PC-3 (cell line): ENCODE measurements at regions not wholly inside any gene's neighbourhood (a gene's known extent, or its start where the extent isn't known, plus 50 kb on each side); places are given as distances from the start of the nearest gene placed in this dataset.

Experiments
- CTCF ChIP-seq: fragments of 300-600 bp; sonication (generic); conservative IDR thresholded peaks from 2 replicates; pipeline ENCODE4 v1.5.1; 2017; ENCODE audit warnings: antibody characterized with exemption, low read depth, mild to moderate bottlenecking, low read length
- EZH2 ChIP-seq: fragments of 300-600 bp; sonication (generic); IDR thresholded peaks from one replicate; pipeline ENCODE4 v1.6.1; 2017; ENCODE audit warnings: antibody characterized with exemption, mild to moderate bottlenecking, low read length; ENCODE audit not compliant: unreplicated experiment
- EZH2phosphoT487 ChIP-seq: fragments of 300-600 bp; sonication (generic); IDR thresholded peaks from 2 replicates; pipeline ENCODE4 v1.6.1; 2018; ENCODE audit warnings: mild to moderate bottlenecking, antibody characterized with exemption, low read length, borderline replicate concordance

GRCh38 chr3:64440498-64440897, 215.2 kb upstream of the PRICKLE2 start:
- TF ChIP-seq CTCF (no peak), EZH2phosphoT487 (no peak), EZH2 (no peak)
